H1 (cell line): ENCODE measurements at regions not wholly inside any gene's neighbourhood (a gene's known extent, or its start where the extent isn't known, plus 50 kb on each side); places are given as distances from the start of the nearest gene placed in this dataset.

ENCODE experiments used
- CTCF ChIA-PET: fragments of 300-600 bp; sonication (Branson Sonifier 250); formaldehyde crosslinking; loops from one replicate; lab custom pipeline; 2021; ENCODE audit not compliant: partially characterized antibody; lab: Charles Lee
- POLR2A ChIA-PET: fragments of 300-600 bp; sonication (Branson Sonifier 250); formaldehyde crosslinking; loops from one replicate; lab custom pipeline; 2021; ENCODE audit warnings: inconsistent platforms; ENCODE audit not compliant: partially characterized antibody; lab: Charles Lee
- DNase-seq, 2 experiments: peaks; one replicate each; pipeline versions ENCODE4 v3.0.0 to v3.0.0-alpha.2; 2010 to 2022; ENCODE audit warnings: low spot score in 2 of 2, low read depth in 1 of 2, mixed read lengths in 1 of 2
- FAIRE-seq: peaks from 2 replicates; lab custom pipeline; 2011; peaks lifted over from hg19 to GRCh38; lab: Jason Lieb, UNC
- H2AFZ ChIP-seq: 2 replicates; pipeline ENCODE4 v1.8.1; 2012; ENCODE audit warnings: low read length, inconsistent platforms
- H2AK5ac ChIP-seq: 2 replicates; pipeline ENCODE4 v1.6.1; 2013; ENCODE audit warnings: low read depth, low read length
- H2BK120ac ChIP-seq: replicated peaks from 2 replicates; pipeline ENCODE3; 2013; ENCODE audit warnings: low read depth, low read length, inconsistent platforms
- H2BK12ac ChIP-seq: 2 replicates; pipeline ENCODE4 v1.6.1; 2013; ENCODE audit warnings: low read depth, low read length
- H2BK15ac ChIP-seq: 2 replicates; pipeline ENCODE4 v1.6.1; 2013; ENCODE audit warnings: low read length
- H2BK20ac ChIP-seq: 2 replicates; pipeline ENCODE4 v1.6.1; 2013; ENCODE audit warnings: low read length
- H2BK5ac ChIP-seq: 2 replicates; pipeline ENCODE4 v1.6.1; 2013; ENCODE audit warnings: low read depth, low read length
- H3K14ac ChIP-seq: 2 replicates; pipeline ENCODE4 v1.6.1; 2013; ENCODE audit warnings: inconsistent platforms; ENCODE audit not compliant: insufficient read length
- H3K18ac ChIP-seq: 2 replicates; pipeline ENCODE4 v1.6.1; 2013; ENCODE audit warnings: low read length; ENCODE audit errors: extremely low read depth
- H3K23ac ChIP-seq: 2 replicates; pipeline ENCODE4 v1.6.1; 2013; ENCODE audit warnings: inconsistent platforms; ENCODE audit not compliant: insufficient read length
- H3K23me2 ChIP-seq: 2 replicates; pipeline ENCODE4 v1.6.1; 2013; ENCODE audit warnings: low read depth, low read length
- H3K27ac ChIP-seq: 2 replicates; pipeline ENCODE4 v1.6.1; 2011; ENCODE audit warnings: low read depth, low read length, inconsistent platforms
- H3K27me3 ChIP-seq, 4 experiments: replicated peaks in 1 of 4; 1 replicate in 1 of 4; 2 replicates in 3 of 4; pipeline versions ENCODE4 v1.6.1 to v1.8.1; 2011 to 2013; ENCODE audit warnings: low read length in 3 of 4, mild to moderate bottlenecking in 3 of 4, inconsistent platforms in 2 of 4, mixed read lengths in 2 of 4, moderate library complexity in 1 of 4; ENCODE audit not compliant: control insufficient read depth in 3 of 4, insufficient read depth in 3 of 4; ENCODE audit errors: extremely low read depth in 1 of 4
- H3K36me3 ChIP-seq, 4 experiments: 2 replicates each; pipeline versions ENCODE4 v1.6.1 to v1.8.1; 2011 to 2013; ENCODE audit warnings: mild to moderate bottlenecking in 4 of 4, low read length in 3 of 4, moderate library complexity in 2 of 4, control low read depth in 1 of 4, inconsistent platforms in 1 of 4; ENCODE audit not compliant: insufficient read depth in 4 of 4, control insufficient read depth in 2 of 4
- H3K4ac ChIP-seq: replicated peaks from 2 replicates; pipeline ENCODE3; 2013; ENCODE audit warnings: low read length, low read depth, mixed read lengths, inconsistent platforms; ENCODE audit not compliant: insufficient read length
- H3K4me1 ChIP-seq, 4 experiments: replicated peaks in 1 of 4; 1 replicate in 1 of 4; 2 replicates in 3 of 4; pipeline versions ENCODE4 v1.6.1 to v1.8.1; 2011 to 2013; ENCODE audit warnings: low read length in 3 of 4, inconsistent platforms in 2 of 4, mixed read lengths in 1 of 4; ENCODE audit not compliant: insufficient read depth in 4 of 4, control insufficient read depth in 3 of 4
- H3K4me2 ChIP-seq, 2 experiments: 2 replicates each; pipeline versions ENCODE4 v1.6.1 to v1.8.1; 2011 to 2013; ENCODE audit warnings: low read depth in 2 of 2, low read length in 2 of 2, control low read depth in 1 of 2, inconsistent platforms in 1 of 2, mild to moderate bottlenecking in 1 of 2; ENCODE audit not compliant: insufficient read depth in 1 of 2
- H3K4me3 ChIP-seq, 4 experiments: fragments of 200-600, 300-600 bp in 1 of 4; sonication (generic), shearing (Covaris generic), sonication (Bioruptor Twin) in 1 of 4; 2 replicates each; pipeline versions ENCODE4 v1.5.1 to v1.8.1; 2011 to 2016; ENCODE audit warnings: low read length in 4 of 4, low read depth in 3 of 4, control low read depth in 2 of 4, inconsistent platforms in 2 of 4, mild to moderate bottlenecking in 2 of 4, mixed read lengths in 1 of 4, moderate library complexity in 1 of 4; ENCODE audit not compliant: insufficient read depth in 2 of 4; ENCODE audit errors: extremely low read depth in 1 of 4
- H3K56ac ChIP-seq: replicated peaks from 2 replicates; pipeline ENCODE3; 2013; ENCODE audit warnings: low read depth, mild to moderate bottlenecking, mixed read lengths, low read length, inconsistent platforms; ENCODE audit not compliant: insufficient read length
- H3K79me1 ChIP-seq: 2 replicates; pipeline ENCODE4 v1.6.1; 2013; ENCODE audit warnings: low read depth, low read length, control low read depth
- H3K79me2 ChIP-seq, 2 experiments: 2 replicates each; pipeline versions ENCODE4 v1.6.1 to v1.8.1; 2012 to 2013; ENCODE audit warnings: low read length in 2 of 2, mild to moderate bottlenecking in 2 of 2, inconsistent platforms in 1 of 2; ENCODE audit not compliant: insufficient read depth in 2 of 2, control insufficient read depth in 1 of 2
- H3K9ac ChIP-seq, 4 experiments: replicated peaks in 1 of 4; 1 replicate in 1 of 4; 2 replicates in 3 of 4; pipeline versions ENCODE4 v1.6.1 to v1.8.1; 2011 to 2013; ENCODE audit warnings: low read depth in 3 of 4, low read length in 3 of 4, control low read depth in 2 of 4, mild to moderate bottlenecking in 2 of 4, moderate library complexity in 2 of 4, inconsistent platforms in 1 of 4; ENCODE audit errors: extremely low read depth in 1 of 4
- H3K9me3 ChIP-seq, 2 experiments: 2 replicates each; pipeline versions ENCODE4 v1.6.1 to v1.8.1; 2012 to 2013; ENCODE audit warnings: mild to moderate bottlenecking in 2 of 2, moderate library complexity in 2 of 2, control low read depth in 1 of 2, inconsistent platforms in 1 of 2, low read depth in 1 of 2, low read length in 1 of 2, mixed read lengths in 1 of 2; ENCODE audit not compliant: insufficient read depth in 2 of 2
- H4K20me1 ChIP-seq, 2 experiments: replicated peaks in 1 of 2; 2 replicates each; pipeline versions ENCODE3 to v1.8.1; 2011 to 2013; ENCODE audit warnings: inconsistent platforms in 2 of 2, low read length in 2 of 2, mild to moderate bottlenecking in 1 of 2; ENCODE audit not compliant: insufficient read depth in 2 of 2, control insufficient read depth in 1 of 2
- H4K5ac ChIP-seq: 2 replicates; pipeline ENCODE4 v1.6.1; 2013; ENCODE audit warnings: low read length, low read depth, mixed read lengths, inconsistent platforms; ENCODE audit not compliant: insufficient read length
- H4K8ac ChIP-seq: 2 replicates; pipeline ENCODE4 v1.8.0; 2013; ENCODE audit warnings: mild to moderate bottlenecking, moderate library complexity, low read length, inconsistent platforms; ENCODE audit not compliant: insufficient read depth; ENCODE audit errors: extremely low read depth
- H4K91ac ChIP-seq: replicated peaks from 2 replicates; pipeline ENCODE3; 2013; ENCODE audit warnings: low read length, mixed read lengths, inconsistent platforms; ENCODE audit not compliant: insufficient read length
- MAX ChIP-seq: IDR thresholded peaks from 2 replicates; pipeline ENCODE4 v1.6.1; 2012; ENCODE audit warnings: inconsistent platforms
- SIN3A ChIP-seq, 2 experiments: IDR thresholded peaks in 1 of 2; conservative IDR thresholded peaks in 1 of 2; 2 replicates each; pipeline ENCODE4 v1.6.1; 2011 to 2012; ENCODE audit warnings: low read length in 2 of 2, improper control_type of control experiment in 1 of 2, low read depth in 1 of 2, mild to moderate bottlenecking in 1 of 2
- SUZ12 ChIP-seq: fragments of 200-600 bp; sonication (generic); IDR thresholded peaks from 2 replicates; pipeline ENCODE4 v1.6.1; 2012; ENCODE audit warnings: mild to moderate bottlenecking, inconsistent platforms, low read length, moderate library complexity, mixed read lengths
- TEAD4 ChIP-seq: IDR thresholded peaks from 2 replicates; pipeline ENCODE4 v1.6.1; 2012; ENCODE audit warnings: low read depth, low read length, inconsistent platforms, mixed read lengths
- YY1 ChIP-seq: IDR thresholded peaks from 2 replicates; pipeline ENCODE4 v1.6.1; 2011; ENCODE audit warnings: low read depth, mild to moderate bottlenecking, low read length
- WGBS, 2 experiments: shearing (Covaris generic) in 1 of 2; methylation state at CpG; one replicate each; pipeline versions ENCODE4 v1.1.6 to v1.1.7; 2013 to 2015; ENCODE audit warnings: low lambda C conversion rate in 2 of 2, mixed read lengths in 2 of 2, inconsistent platforms in 1 of 2, low coverage in 1 of 2, missing lambda C conversion rate in 1 of 2; ENCODE audit not compliant: insufficient replicate concordance in 2 of 2, insufficient coverage in 1 of 2, insufficient read length in 1 of 2; ENCODE audit errors: extremely low coverage in 1 of 2, missing lambda C conversion rate in 1 of 2; 5-methylcytosine and 5-hydroxymethylcytosine counted together

DNA sequence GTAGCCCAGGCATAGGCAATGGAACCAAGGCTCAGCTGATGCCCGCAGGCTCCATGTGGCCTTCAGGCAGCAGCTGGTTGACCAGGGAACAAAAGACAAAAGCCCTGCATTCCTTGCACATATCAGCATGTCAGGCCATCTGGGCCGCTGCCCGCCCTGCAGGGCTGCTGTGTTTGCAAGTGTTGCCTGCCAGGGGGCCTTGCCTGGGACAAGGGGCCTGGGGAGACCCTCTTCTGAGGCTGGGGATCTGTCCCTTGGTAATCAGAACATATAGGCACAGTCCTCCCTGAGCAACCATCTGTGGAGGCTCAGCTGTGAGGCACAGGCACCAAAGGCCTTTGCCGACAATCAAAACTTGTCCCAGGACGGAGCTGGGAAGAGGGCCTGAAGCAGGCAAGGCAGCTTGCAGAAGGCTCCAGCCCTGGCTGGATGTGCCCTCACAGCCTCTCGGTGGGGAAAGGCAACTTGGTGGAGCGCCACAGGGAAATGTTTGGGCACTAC, 138.2 kb downstream of the TPRA1 start:
- Histone ChIP-seq H3K23ac (no peak overlapping the region), H2AK5ac (no peak overlapping the region), H4K20me1 (no peaks in the 10 kb centered on the region), H2BK20ac (no peak overlapping the region), H3K9me3 (no peaks in the 10 kb centered on the region), H2BK12ac (no peak overlapping the region), H3K4ac (no peak overlapping the region), H2BK15ac (0 out of 2 replicates have a peak overlapping the region, but pooled peaks have one; percentile 61), H3K4me1 (peaks cover 0 to 9% (median 6%) of the 10 kb centered on the region in 4 experiments; a peak in 3 of 7 replicates), H3K18ac (no peak overlapping the region; the same call in 1 of the 2 replicates), H3K79me2 (no peaks in the 10 kb centered on the region), H3K14ac (no peak overlapping the region), H3K79me1 (no peaks in the 10 kb centered on the region), H3K23me2 (peaks cover 11% of the 10 kb centered on the region; the same call in 1 of the 2 replicates), H2BK5ac (no peak overlapping the region), H4K91ac (no peak overlapping the region), H3K9ac (no peak overlapping the region), H2AFZ (no peak overlapping the region), H3K56ac (no peak overlapping the region), H4K5ac (no peak overlapping the region), H3K27me3 (peaks cover 10 to 27% (median 23%) of the 10 kb centered on the region in 4 experiments; a peak in 6 of 7 replicates), H4K8ac (no peak overlapping the region), H3K4me3 (no peak overlapping the region), H3K27ac (no peak overlapping the region), H3K36me3 (no peaks in the 10 kb centered on the region), H3K4me2 (no peak overlapping the region), H2BK120ac (no peak overlapping the region)
- ChIA-PET CTCF (interaction anchor here (1.0 to 5.2 kb wide), 11 partner anchors 10 to 443 kb away, joined by 3 to 24 read pairs (median 4); no protein-coding TSS in a partner anchor), POLR2A (interaction anchor here (1.4 kb wide), 1 partner anchor 9 kb away, joined by 3 read pairs; no protein-coding TSS in a partner anchor)
- TF ChIP-seq MAX: 0 out of 2 replicates have a peak, but pooled peaks have one; percentile 31
- peak; percentile 19; the same call in 1 of the 2 replicates for TF ChIP-seq SUZ12
- TF ChIP-seq SIN3A (conservative IDR thresholded peaks at IDR 0.05 in 1 of 2, IDR thresholded peaks at IDR 0.05 in 1 of 2; ENCODE audit: low read depth in 1 of 2, low read length in 2 of 2): 0 out of 4 replicates have a peak, but pooled peaks of 1 of the 2 experiments have one; percentile 21
- peak; percentile 79 for TF ChIP-seq TEAD4
- TF ChIP-seq YY1: no peak
- DNase-seq (no peak), FAIRE-seq (no peak)
- WGBS, 2 experiments: 72% methylated on average over 7 of the region's 7 CpGs; no CpG with 5 or more reads in 1 of the 2 experiments
